ENCODE measurements at regions not wholly inside any gene's neighbourhood (a gene's known extent, or its start where the extent isn't known, plus 50 kb on each side); places are given as distances from the start of the nearest gene placed in this dataset.

DNA sequence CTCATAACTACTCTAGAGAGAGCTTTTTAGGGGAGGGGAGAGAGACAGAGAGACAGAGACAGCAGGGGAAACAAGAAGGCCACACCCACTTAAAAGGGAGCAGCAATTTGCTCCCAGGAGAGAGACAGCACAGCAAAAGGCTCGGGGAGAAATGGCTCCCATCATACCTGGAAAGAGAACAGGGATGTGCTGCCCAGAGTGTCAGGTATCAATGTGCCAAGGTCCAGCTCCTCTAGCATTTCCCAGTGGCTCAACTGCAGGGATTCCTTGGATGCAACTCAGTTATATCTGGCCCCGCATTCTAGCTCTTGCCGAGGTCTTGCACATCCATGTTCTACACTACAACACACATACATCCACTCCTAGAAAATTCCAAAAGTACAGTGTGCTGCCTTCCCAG is 304.0 kb upstream of the CDYL start:
- TF ChIP-seq CTCF (IDR thresholded peaks at IDR 0.05; ENCODE audit: low read length) = no peak
- TF ChIP-seq EZH2 (IDR thresholded peaks at IDR 0.05; ENCODE audit: borderline replicate concordance, low read length) = no peak

Measured in OCI-LY1 (cell line).